ENCODE measurements at regions not wholly inside any gene's neighbourhood (a gene's known extent, or its start where the extent isn't known, plus 50 kb on each side); places are given as distances from the start of the nearest gene placed in this dataset.

- 59% methylated on average over 3 of the region's 3 CpGs for whole genome bisulfite sequencing
- DNase-seq (ENCODE audit: low spot score in 2 of 2): no peak
- H3K27me3 ChIP-seq: no peaks in the 10 kb centered on the region
- H3K4me1 ChIP-seq: peaks cover 6% of the 10 kb centered on the region
- H3K9me3 ChIP-seq: no peaks in the 10 kb centered on the region
- no peak overlapping the region for H3K27ac ChIP-seq
- H3K4me3 ChIP-seq: no peak overlapping the region
- H3K36me3 ChIP-seq: no peaks in the 10 kb centered on the region
- no peak for TF ChIP-seq CTCF (IDR thresholded peaks at IDR 0.05)
- TF ChIP-seq POLR2A (IDR thresholded peaks at IDR 0.05): no peak
- TF ChIP-seq POLR2AphosphoS5 (IDR thresholded peaks at IDR 0.05): no peak
- TF ChIP-seq EP300 (IDR thresholded peaks at IDR 0.05): no peak
Measured at GRCh38 chr7:115088893-115089292, 167.0 kb downstream of the MDFIC start.

GRCh38 chr7:115087437-115087836, 165.5 kb downstream of the MDFIC start:
- DNase-seq (ENCODE audit: low spot score in 2 of 2): no peak
- 18% methylated on average over 2 of the region's 2 CpGs for WGBS
- H3K4me1 ChIP-seq: peaks cover 6% of the 10 kb centered on the region
- no peak for TF ChIP-seq POLR2A (IDR thresholded peaks at IDR 0.05)
- no peak for TF ChIP-seq POLR2AphosphoS5 (IDR thresholded peaks at IDR 0.05)
- TF ChIP-seq EP300 (IDR thresholded peaks at IDR 0.05): no peak
- TF ChIP-seq CTCF (IDR thresholded peaks at IDR 0.05): no peak
- no peaks in the 10 kb centered on the region for H3K27me3 ChIP-seq
- no peak overlapping the region for H3K27ac ChIP-seq
- H3K9me3 ChIP-seq: no peaks in the 10 kb centered on the region
- no peak overlapping the region for H3K4me3 ChIP-seq
- H3K36me3 ChIP-seq: no peaks in the 10 kb centered on the region

DNA sequence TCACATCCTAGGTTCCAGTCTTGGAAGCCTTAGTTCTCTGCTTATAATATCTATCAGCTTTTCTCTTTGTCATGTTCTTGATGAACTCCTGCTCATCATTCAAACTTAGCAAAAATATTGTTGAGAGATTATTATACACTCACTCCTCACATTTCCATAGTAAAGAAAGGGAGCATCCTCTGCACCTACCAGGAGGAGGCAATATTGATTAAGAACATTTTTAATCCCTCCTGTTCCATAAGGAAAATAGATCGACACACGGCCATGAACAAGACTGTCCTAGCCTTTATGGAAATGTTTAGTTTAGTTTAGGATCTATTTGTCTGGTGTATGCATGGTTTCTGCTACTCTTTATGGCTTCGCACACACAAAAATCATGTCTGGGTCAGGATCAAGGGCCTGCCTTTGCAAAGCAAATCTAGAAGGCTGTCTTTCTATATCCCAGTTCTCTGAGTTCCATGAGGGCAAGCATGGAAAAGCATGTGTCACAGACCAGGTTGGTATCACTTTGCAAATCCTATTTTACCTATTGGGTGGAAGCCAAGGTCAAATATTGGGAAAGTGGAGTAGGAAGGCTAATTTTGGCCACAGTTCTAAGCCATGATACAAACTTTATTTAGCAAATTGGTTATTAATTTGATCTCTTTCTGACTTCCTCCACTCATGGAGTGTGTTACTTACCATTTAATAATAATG, 164.4 kb downstream of the MDFIC start:
- no peak for TF ChIP-seq POLR2AphosphoS5 (IDR thresholded peaks at IDR 0.05)
- TF ChIP-seq CTCF (IDR thresholded peaks at IDR 0.05): no peak
- TF ChIP-seq EP300 (IDR thresholded peaks at IDR 0.05): no peak
- TF ChIP-seq POLR2A (IDR thresholded peaks at IDR 0.05): no peak
- Histone ChIP-seq H3K27me3 (no peaks in the 10 kb centered on the region), H3K27ac (no peak overlapping the region), H3K4me3 (no peak overlapping the region), H3K4me1 (peaks cover 6% of the 10 kb centered on the region), H3K36me3 (no peaks in the 10 kb centered on the region), H3K9me3 (no peaks in the 10 kb centered on the region)
- WGBS: 97% methylated on average over 3 of the region's 3 CpGs
- DNase-seq (ENCODE audit: low spot score in 2 of 2): no peak

- WGBS: 81% methylated on average over 3 of the region's 3 CpGs
- no peak for DNase-seq (ENCODE audit: low spot score in 2 of 2)
- TF ChIP-seq POLR2A (IDR thresholded peaks at IDR 0.05): no peak
- TF ChIP-seq CTCF (IDR thresholded peaks at IDR 0.05): no peak
- no peaks in the 10 kb centered on the region for H3K9me3 ChIP-seq
- no peaks in the 10 kb centered on the region for H3K27me3 ChIP-seq
- no peak overlapping the region for H3K27ac ChIP-seq
- H3K4me1 ChIP-seq: peaks cover 6% of the 10 kb centered on the region
- no peaks in the 10 kb centered on the region for H3K36me3 ChIP-seq
- H3K4me3 ChIP-seq: no peak overlapping the region
Measured at GRCh38 chr7:115085421-115085820, 163.5 kb downstream of the MDFIC start.

- no peak overlapping the region for H3K27ac ChIP-seq
- H3K9me3 ChIP-seq: no peaks in the 10 kb centered on the region
- peaks cover 6% of the 10 kb centered on the region for H3K4me1 ChIP-seq
- no peaks in the 10 kb centered on the region for H3K27me3 ChIP-seq
- WGBS: 92% methylated on average over 4 of the region's 4 CpGs
- TF ChIP-seq CTCF (IDR thresholded peaks at IDR 0.05) (no peak), POLR2AphosphoS5 (IDR thresholded peaks at IDR 0.05) (no peak), EP300 (IDR thresholded peaks at IDR 0.05) (no peak), POLR2A (IDR thresholded peaks at IDR 0.05) (no peak)
- DNase-seq (ENCODE audit: low spot score in 2 of 2): no peak
- no peaks in the 10 kb centered on the region for H3K36me3 ChIP-seq
- no peak overlapping the region for H3K4me3 ChIP-seq
Measured at GRCh38 chr7:115083935-115084334, 162.0 kb downstream of the MDFIC start.

All from suprapubic skin (tissue), 4 donors.